ENCODE measurements at regions not wholly inside any gene's neighbourhood (a gene's known extent, or its start where the extent isn't known, plus 50 kb on each side); places are given as distances from the start of the nearest gene placed in this dataset.
"Not testable (repeated sequence)": the region's sequence is repeated elsewhere in the genome, so short reads cannot be mapped to it uniquely, and the experiment has no call there.

- FAIRE-seq (no peak), DNase-seq (ENCODE audit: insufficient read length, low spot score) (no peak)
Measured at GRCh38 chr6:3919849-3920248, 70.7 kb downstream of the FAM50B start.

GRCh38 chr6:3920321-3920720, 71.1 kb downstream of the FAM50B start:
- DNase-seq (ENCODE audit: insufficient read length, low spot score) (no peak), FAIRE-seq (no peak)

- no peak for FAIRE-seq
- DNase-seq (ENCODE audit: insufficient read length, low spot score) = no peak
Measured at GRCh38 chr6:3921663-3922062, 72.5 kb downstream of the FAM50B start.

DNA sequence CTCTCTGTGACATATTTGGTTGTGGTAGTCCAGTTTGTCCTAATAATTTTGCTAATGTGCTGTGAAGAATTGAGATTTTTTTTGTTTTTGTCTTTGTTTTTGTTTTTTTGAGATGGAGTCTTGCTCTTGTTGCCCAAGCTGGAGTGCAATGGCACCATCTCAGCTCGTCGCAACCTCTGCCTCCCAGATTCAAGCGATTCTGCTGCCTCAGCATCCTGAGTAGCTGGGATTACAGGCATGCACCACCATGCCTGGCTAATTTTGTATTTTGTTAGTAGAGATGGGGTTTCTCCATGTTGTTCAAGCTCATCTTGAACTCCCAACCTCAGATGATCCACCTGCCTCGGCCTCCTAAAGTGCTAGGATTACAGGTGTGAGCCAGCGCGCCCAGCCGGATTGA, 73.4 kb downstream of the FAM50B start:
- not testable (repeated sequence) for FAIRE-seq; DNase-seq (ENCODE audit: insufficient read length, low spot score)

DNA sequence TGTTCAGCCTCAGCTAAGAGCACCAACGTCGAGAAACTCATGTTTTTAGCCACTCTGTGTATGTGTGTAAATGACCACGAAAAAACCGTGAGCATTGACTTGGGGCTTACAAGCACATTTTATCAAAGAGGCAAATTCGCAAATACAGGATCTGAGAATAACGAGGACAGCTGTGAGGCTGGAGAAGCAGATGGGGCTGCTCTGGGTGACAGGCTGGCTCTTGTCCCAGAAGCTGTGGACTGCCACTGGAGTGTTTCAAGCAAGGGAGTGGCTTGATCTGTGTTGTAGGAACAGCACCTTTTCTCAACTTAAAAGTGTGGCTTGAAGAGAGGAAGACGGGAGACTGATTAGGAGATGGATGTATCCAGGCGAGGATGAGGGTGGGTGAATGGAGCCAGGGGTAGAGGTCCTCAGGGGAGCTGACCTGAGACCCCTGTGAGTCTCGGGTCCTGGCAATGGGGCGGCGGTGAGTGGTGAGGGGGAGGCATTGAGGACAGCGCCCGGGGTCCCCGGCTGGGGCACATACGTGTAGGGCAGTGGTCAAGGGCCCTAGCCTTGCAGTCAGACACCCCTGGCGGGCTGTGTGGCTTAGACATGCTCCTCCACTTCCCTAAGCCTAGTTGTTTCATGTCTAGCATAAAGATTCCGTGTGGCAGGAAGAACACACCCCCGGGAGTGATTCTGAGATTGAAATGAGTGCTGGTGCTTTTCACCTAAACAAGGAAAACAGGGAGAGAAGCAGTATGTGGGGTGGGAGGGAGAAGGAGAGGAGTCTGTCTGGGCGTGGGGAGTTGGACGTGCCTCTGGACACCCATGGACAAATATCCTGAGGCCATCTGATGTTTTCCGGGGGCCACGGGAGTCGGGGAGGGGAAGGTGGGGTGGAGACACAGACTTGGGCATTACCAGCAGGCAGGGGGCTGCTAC, 76.3 kb downstream of the FAM50B start:
- DNase-seq (ENCODE audit: insufficient read length, low spot score); FAIRE-seq: not testable (repeated sequence)

DNA sequence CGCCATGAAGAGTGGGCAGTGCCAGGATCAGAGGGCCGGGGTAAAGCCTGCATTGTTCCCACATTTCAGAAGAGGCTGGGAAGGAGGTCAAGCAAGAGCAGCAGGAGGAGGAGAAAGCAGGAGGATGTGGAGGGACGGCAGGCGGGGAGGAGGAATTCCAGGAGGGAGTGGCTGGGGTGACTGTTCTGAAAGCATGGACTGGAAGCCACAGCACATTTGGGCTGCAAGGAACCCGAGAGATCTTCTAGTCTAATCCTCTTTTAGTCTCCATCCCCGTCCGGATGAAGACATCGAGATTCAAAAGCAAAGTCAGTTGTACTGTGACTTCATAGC, 76.9 kb downstream of the FAM50B start:
- no peak for FAIRE-seq

GRCh38 chr6:3928111-3928510, 78.9 kb downstream of the FAM50B start:
- DNase-seq (ENCODE audit: insufficient read length, low spot score) (no peak), FAIRE-seq (no peak)

More for the DNA sequence above, 76.9 kb downstream of the FAM50B start:
- DNase-seq (ENCODE audit: insufficient read length, low spot score) = no peak

GRCh38 chr6:3929281-3929798, 80.2 kb downstream of the FAM50B start:
- FAIRE-seq = no peak

GRCh38 chr6:3937438-3937837, 88.3 kb downstream of the FAM50B start:
- DNase-seq (ENCODE audit: insufficient read length, low spot score) (no peak), FAIRE-seq (no peak)

More at GRCh38 chr6:3929281-3929798, 80.2 kb downstream of the FAM50B start:
- no peak for DNase-seq (ENCODE audit: insufficient read length, low spot score)

DNA sequence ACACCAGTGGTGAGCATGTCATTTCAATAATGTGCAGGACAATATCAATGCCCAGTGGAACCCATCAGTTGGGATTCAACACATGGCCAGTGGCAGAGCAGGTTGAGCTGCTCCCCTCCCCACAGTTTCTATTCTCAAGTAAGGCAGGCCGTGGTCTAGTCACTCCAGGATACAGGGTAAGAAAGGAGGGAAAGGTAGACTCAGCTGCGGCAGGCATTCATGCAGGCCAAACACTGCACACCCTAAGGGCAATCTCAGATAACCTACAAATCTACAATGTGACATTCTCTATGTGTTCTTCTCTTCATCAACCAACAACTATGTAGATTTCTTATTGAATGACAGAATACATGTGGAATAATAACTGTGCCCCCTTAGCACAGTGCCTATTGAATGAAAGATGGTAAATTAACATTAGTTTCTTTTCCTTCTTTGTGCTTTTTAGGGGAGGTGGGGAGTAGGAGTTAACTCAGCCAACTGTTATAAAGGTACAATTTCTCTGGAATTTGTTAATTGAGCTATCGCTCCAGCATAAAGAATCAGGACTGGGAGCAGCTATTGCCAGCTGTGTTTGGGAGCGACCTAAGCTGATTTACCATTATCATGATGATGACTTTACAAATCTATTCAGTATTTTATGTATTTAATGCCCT, 89.7 kb downstream of the FAM50B start:
- DNase-seq (ENCODE audit: insufficient read length, low spot score) (no peak), FAIRE-seq (no peak)

- DNase-seq (ENCODE audit: insufficient read length, low spot score) (no peak), FAIRE-seq (no peak)
Measured at GRCh38 chr6:3939368-3939958, 90.3 kb downstream of the FAM50B start.

GRCh38 chr6:3939964-3940363, 90.8 kb downstream of the FAM50B start:
- DNase-seq (ENCODE audit: insufficient read length, low spot score) (no peak), FAIRE-seq (no peak)

GRCh38 chr6:3940703-3941102, 91.5 kb downstream of the FAM50B start:
- DNase-seq (ENCODE audit: insufficient read length, low spot score) (no peak), FAIRE-seq (no peak)

DNA sequence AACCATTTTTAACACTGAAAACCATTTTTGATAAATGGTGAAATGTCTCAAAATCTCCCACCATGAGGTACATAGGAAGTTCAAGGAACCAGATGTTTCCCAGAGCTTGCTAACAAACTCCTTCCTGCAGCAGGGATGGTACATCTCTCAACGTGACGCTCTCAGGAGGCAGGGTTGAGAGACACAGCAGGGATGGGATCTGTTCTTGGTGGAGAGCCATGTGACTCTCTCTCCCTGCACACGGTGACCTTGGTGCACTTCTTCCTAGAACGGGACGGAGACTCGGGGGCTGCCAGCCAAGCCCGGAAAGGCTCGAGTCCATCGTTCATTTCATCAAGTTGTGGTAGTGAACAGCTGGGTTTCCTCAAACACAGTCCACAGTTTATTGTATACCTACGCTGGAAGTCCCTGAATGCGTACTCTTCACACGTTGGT, 94.2 kb downstream of the FAM50B start:
- FAIRE-seq (no peak), DNase-seq (ENCODE audit: insufficient read length, low spot score) (no peak)

GRCh38 chr6:3944246-3944645, 95.1 kb downstream of the FAM50B start:
- FAIRE-seq (no peak), DNase-seq (ENCODE audit: insufficient read length, low spot score) (no peak)

GRCh38 chr6:3946778-3947177, 97.6 kb downstream of the FAM50B start:
- DNase-seq (ENCODE audit: insufficient read length, low spot score) (no peak), FAIRE-seq (no peak)

GRCh38 chr6:3948866-3949265, 99.7 kb downstream of the FAM50B start:
- no peak for DNase-seq (ENCODE audit: insufficient read length, low spot score)
- FAIRE-seq = no peak

- FAIRE-seq (no peak), DNase-seq (ENCODE audit: insufficient read length, low spot score) (no peak)
Measured at GRCh38 chr6:3949521-3949920, 100.3 kb downstream of the FAM50B start.

- DNase-seq (ENCODE audit: insufficient read length, low spot score) = no peak
- FAIRE-seq = no peak
Measured at GRCh38 chr6:3956054-3956453, 106.9 kb downstream of the FAM50B start.

DNA sequence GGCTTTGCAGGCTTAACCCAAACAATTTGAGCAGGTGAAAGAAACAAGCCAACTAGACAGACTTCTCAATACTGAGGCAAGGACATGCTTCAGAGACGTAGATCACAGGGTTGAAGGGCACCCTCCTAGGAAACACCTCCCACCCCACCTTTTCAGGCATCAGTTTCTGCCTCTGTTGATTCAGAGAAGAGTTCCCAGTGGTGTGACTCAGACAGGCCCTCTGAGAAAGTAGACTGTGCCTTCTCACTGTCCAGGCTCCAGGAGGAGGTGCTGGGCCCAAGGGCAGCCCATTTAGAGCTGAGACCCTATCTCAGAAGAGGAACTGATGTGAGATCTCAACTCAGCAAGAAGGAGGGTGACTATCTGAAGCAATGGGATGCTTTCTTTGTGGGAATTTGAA, 108.1 kb downstream of the FAM50B start:
- FAIRE-seq = no peak
- no peak for DNase-seq (ENCODE audit: insufficient read length, low spot score)

GRCh38 chr6:3958255-3958654, 109.1 kb downstream of the FAM50B start:
- no peak for DNase-seq (ENCODE audit: insufficient read length, low spot score)
- FAIRE-seq = no peak
